ENCODE measurements at regions not wholly inside any gene's neighbourhood (a gene's known extent, or its start where the extent isn't known, plus 50 kb on each side); places are given as distances from the start of the nearest gene placed in this dataset.

GRCh38 chr3:17891139-17891856, 148.9 kb upstream of the TBC1D5 start:
- DNase-seq (ENCODE audit: low read depth in 1 of 2, low spot score in 1 of 2), result no peak
- TF ChIP-seq SPI1 (IDR thresholded peaks at IDR 0.05; ENCODE audit: borderline replicate concordance, low read depth) (no peak), GABPA (IDR thresholded peaks at IDR 0.05; ENCODE audit: low read depth) (no peak), POLR2AphosphoS5 (IDR thresholded peaks at IDR 0.05; ENCODE audit: low read depth) (no peak), CTCF (IDR thresholded peaks at IDR 0.05; ENCODE audit: insufficient read depth, low read length) (no peak)
- TF ChIP-seq, protein P1, sequence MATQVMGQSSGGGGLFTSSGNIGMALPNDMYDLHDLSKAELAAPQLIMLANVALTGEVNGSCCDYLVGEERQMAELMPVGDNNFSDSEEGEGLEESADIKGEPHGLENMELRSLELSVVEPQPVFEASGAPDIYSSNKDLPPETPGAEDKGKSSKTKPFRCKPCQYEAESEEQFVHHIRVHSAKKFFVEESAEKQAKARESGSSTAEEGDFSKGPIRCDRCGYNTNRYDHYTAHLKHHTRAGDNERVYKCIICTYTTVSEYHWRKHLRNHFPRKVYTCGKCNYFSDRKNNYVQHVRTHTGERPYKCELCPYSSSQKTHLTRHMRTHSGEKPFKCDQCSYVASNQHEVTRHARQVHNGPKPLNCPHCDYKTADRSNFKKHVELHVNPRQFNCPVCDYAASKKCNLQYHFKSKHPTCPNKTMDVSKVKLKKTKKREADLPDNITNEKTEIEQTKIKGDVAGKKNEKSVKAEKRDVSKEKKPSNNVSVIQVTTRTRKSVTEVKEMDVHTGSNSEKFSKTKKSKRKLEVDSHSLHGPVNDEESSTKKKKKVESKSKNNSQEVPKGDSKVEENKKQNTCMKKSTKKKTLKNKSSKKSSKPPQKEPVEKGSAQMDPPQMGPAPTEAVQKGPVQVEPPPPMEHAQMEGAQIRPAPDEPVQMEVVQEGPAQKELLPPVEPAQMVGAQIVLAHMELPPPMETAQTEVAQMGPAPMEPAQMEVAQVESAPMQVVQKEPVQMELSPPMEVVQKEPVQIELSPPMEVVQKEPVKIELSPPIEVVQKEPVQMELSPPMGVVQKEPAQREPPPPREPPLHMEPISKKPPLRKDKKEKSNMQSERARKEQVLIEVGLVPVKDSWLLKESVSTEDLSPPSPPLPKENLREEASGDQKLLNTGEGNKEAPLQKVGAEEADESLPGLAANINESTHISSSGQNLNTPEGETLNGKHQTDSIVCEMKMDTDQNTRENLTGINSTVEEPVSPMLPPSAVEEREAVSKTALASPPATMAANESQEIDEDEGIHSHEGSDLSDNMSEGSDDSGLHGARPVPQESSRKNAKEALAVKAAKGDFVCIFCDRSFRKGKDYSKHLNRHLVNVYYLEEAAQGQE (IDR thresholded peaks at IDR 0.05; ENCODE audit: insufficient replicate concordance, low read depth), result no peak
- no peak overlapping the region for H3K27ac ChIP-seq (replicated peaks)
- no peak overlapping the region for H3K4me3 ChIP-seq (replicated peaks; ENCODE audit: insufficient read depth, low read length)
- no peaks in the 10 kb centered on the region for H3K27me3 ChIP-seq (ENCODE audit: insufficient read depth, poor library complexity, severe bottlenecking)

GRCh38 chr3:17885986-17886385, 143.6 kb upstream of the TBC1D5 start:
- no peak for DNase-seq (ENCODE audit: low read depth in 1 of 2, low spot score in 1 of 2)
- no peak overlapping the region for H3K4me3 ChIP-seq (replicated peaks; ENCODE audit: insufficient read depth, low read length)
- H3K27ac ChIP-seq (replicated peaks), result no peak overlapping the region
- H3K27me3 ChIP-seq (ENCODE audit: insufficient read depth, poor library complexity, severe bottlenecking), result no peaks in the 10 kb centered on the region
- TF ChIP-seq SPI1 (IDR thresholded peaks at IDR 0.05; ENCODE audit: borderline replicate concordance, low read depth), result no peak
- no peak for TF ChIP-seq GABPA (IDR thresholded peaks at IDR 0.05; ENCODE audit: low read depth)

- no peak for TF ChIP-seq SPI1 (IDR thresholded peaks at IDR 0.05; ENCODE audit: borderline replicate concordance, low read depth)
- TF ChIP-seq, protein P1 (IDR thresholded peaks at IDR 0.05; ENCODE audit: insufficient replicate concordance, low read depth), result no peak
- TF ChIP-seq CTCF (IDR thresholded peaks at IDR 0.05; ENCODE audit: insufficient read depth, low read length), result no peak
- TF ChIP-seq POLR2AphosphoS5 (IDR thresholded peaks at IDR 0.05; ENCODE audit: low read depth), result no peak
- TF ChIP-seq GABPA (IDR thresholded peaks at IDR 0.05; ENCODE audit: low read depth), result no peak
- no peaks in the 10 kb centered on the region for H3K27me3 ChIP-seq (ENCODE audit: insufficient read depth, poor library complexity, severe bottlenecking)
- H3K27ac ChIP-seq (replicated peaks), result no peak overlapping the region
- H3K4me3 ChIP-seq (replicated peaks; ENCODE audit: insufficient read depth, low read length), result no peak overlapping the region
- DNase-seq (ENCODE audit: low read depth in 1 of 2, low spot score in 1 of 2), result no peak
These were observed 140.6 kb upstream of the TBC1D5 start for GRCh38 chr3:17882981-17883380.

- Histone ChIP-seq H3K4me3 (replicated peaks; ENCODE audit: insufficient read depth, low read length) (no peak overlapping the region), H3K27ac (replicated peaks) (no peak overlapping the region), H3K27me3 (ENCODE audit: insufficient read depth, poor library complexity, severe bottlenecking) (no peaks in the 10 kb centered on the region)
- DNase-seq (ENCODE audit: low read depth in 1 of 2, low spot score in 1 of 2), result no peak
- TF ChIP-seq CTCF (IDR thresholded peaks at IDR 0.05; ENCODE audit: insufficient read depth, low read length) (no peak), SPI1 (IDR thresholded peaks at IDR 0.05; ENCODE audit: borderline replicate concordance, low read depth) (no peak), GABPA (IDR thresholded peaks at IDR 0.05; ENCODE audit: low read depth) (no peak)
- TF ChIP-seq, protein P1 (IDR thresholded peaks at IDR 0.05; ENCODE audit: insufficient replicate concordance, low read depth), result no peak
These were observed 134.9 kb upstream of the TBC1D5 start for GRCh38 chr3:17877299-17877698.

Measured in HL-60 (cell line).